Thymus (tissue), 11 donors: ENCODE measurements at regions not wholly inside any gene's neighbourhood (a gene's known extent, or its start where the extent isn't known, plus 50 kb on each side); places are given as distances from the start of the nearest gene placed in this dataset.

Experiments
- DNase-seq, 9 donors: peaks; one replicate each; pipeline ENCODE4 v3.0.0-alpha.2; 2013; ENCODE audit warnings: low spot score in 9 of 9, low read depth in 6 of 9, missing footprints in 1 of 9
- H3K27ac ChIP-seq, 2 donors: one replicate each; pipeline ENCODE4 v1.5.1; 2013; ENCODE audit warnings: control low read depth in 1 of 2, low read depth in 1 of 2, low read length in 1 of 2, mild to moderate bottlenecking in 1 of 2, moderate library complexity in 1 of 2
- H3K27me3 ChIP-seq, 2 donors: one replicate each; pipeline ENCODE4 v1.5.1; 2013; ENCODE audit warnings: low read length in 1 of 2; ENCODE audit not compliant: control insufficient read depth in 2 of 2, insufficient read depth in 1 of 2
- H3K36me3 ChIP-seq, 2 donors: one replicate each; pipeline ENCODE4 v1.5.1; 2013; ENCODE audit warnings: low read length in 1 of 2, mild to moderate bottlenecking in 1 of 2, moderate library complexity in 1 of 2; ENCODE audit not compliant: control insufficient read depth in 2 of 2, insufficient read depth in 2 of 2
- H3K4me1 ChIP-seq, 2 donors: one replicate each; pipeline ENCODE4 v1.5.1; 2013; ENCODE audit warnings: low read length in 2 of 2; ENCODE audit not compliant: control insufficient read depth in 2 of 2, insufficient read depth in 2 of 2
- H3K4me3 ChIP-seq, 2 donors: one replicate each; pipeline ENCODE4 v1.5.1; 2013; ENCODE audit warnings: low read length in 2 of 2, control low read depth in 1 of 2, mild to moderate bottlenecking in 1 of 2
- H3K9me3 ChIP-seq, 2 donors: one replicate each; pipeline ENCODE4 v1.5.1; 2013; ENCODE audit warnings: low read length in 1 of 2, mild to moderate bottlenecking in 1 of 2; ENCODE audit not compliant: control insufficient read depth in 2 of 2, insufficient read depth in 1 of 2
- WGBS: extraction: QIAGEN DNeasy Blood & Tissue Kit; methylation state at CpG from one replicate; pipeline ENCODE4 v1.1.7; 2013; 5-methylcytosine and 5-hydroxymethylcytosine counted together
- donor health status: healthy.

DNA sequence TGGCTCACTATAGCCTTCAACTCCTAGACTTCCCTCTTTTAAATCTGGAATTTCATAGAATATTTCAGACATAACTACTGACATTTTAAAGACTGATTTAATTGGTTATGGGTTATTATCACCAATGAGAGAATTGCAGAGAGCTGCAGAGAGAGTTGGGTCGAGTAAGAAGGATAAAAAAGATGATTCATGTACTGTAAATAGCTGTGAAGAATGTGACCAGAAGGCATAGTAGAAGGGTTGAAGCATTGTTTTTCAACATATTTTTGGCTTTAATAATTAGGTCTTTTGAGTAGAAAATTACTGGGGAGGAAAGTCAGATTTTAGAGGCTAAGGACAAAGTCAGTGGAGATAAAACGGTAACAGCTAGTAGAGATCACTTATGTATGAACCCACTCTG is 503.2 kb upstream of the SLC8A1 start:
- H3K9me3 ChIP-seq, result no peaks in the 10 kb centered on the region
- WGBS, result 97% methylated on average over 2 of the region's 2 CpGs
- no peaks in the 10 kb centered on the region for H3K27me3 ChIP-seq
- no peak overlapping the region for H3K4me3 ChIP-seq
- H3K36me3 ChIP-seq, result no peaks in the 10 kb centered on the region
- DNase-seq, result no peak
- H3K27ac ChIP-seq, result no peak overlapping the region
- H3K4me1 ChIP-seq, result no peaks in the 10 kb centered on the region

DNA sequence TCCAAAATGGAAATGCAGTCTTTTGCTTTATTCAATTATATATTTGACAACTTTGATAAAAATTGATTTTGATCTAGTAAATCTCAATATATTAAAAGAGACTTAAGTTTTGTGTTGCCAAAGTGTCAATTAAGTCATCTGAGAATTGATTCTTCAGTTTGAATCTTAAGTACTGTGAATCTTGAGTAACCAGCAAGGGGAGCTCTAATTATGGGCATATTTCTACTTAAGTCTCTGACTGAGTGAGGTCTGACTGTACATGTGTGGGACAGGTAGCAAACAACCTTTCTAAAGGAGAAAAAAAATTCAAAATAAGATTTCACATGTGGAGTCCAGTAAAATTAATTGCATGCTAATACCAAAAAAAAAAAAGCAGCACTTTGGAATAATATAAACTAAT is 503.7 kb upstream of the SLC8A1 start:
- no peak overlapping the region for H3K4me3 ChIP-seq
- H3K36me3 ChIP-seq, result no peaks in the 10 kb centered on the region
- H3K27ac ChIP-seq, result no peak overlapping the region
- H3K9me3 ChIP-seq, result no peaks in the 10 kb centered on the region
- no peaks in the 10 kb centered on the region for H3K27me3 ChIP-seq
- no peak for DNase-seq
- no peaks in the 10 kb centered on the region for H3K4me1 ChIP-seq

DNA sequence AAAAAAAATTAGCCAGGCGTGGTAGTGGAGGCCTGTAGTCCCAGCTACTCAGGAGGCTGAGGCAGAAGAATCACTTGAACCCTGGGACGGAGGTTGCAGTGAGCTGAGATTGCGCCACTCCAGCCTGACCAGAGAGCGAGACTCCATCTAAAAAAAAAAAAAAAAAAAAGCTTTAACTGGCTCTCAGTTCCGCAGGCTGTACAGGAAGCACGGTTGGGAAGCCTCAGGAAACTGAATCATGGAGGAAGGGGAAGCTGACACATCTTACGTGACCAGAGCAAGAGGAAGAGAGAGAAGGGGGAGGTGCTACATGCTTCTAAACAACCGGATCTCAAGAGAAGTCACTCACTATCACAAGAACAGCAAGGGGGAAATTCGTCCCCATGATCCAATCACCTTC is 505.6 kb upstream of the SLC8A1 start:
- no peak overlapping the region for H3K4me3 ChIP-seq
- no peaks in the 10 kb centered on the region for H3K4me1 ChIP-seq
- no peak overlapping the region for H3K27ac ChIP-seq
- DNase-seq, result peak in 1 of 9 donors; percentile 7
- H3K9me3 ChIP-seq, result no peaks in the 10 kb centered on the region
- no peaks in the 10 kb centered on the region for H3K27me3 ChIP-seq
- no peaks in the 10 kb centered on the region for H3K36me3 ChIP-seq
- WGBS, result 85% methylated on average over 9 of the region's 9 CpGs

DNA sequence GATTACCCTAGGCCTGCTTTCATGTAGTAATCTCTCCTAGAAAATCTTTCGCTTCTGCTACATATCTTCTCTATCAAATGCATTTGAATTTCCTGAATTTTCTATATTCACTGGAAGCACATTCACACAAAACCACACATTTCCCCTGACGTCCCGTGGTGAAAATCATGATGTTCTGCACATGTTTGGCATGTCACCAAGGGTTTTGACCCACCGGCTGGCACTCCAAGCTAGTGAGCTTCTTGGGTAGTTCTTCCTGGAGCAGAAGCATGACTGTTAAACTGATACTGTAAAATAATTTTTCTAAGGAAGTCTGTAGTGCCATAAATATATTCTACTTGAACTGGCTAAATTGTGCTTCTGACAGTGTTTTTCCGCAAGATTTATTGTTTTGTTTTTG is 510.1 kb upstream of the SLC8A1 start:
- H3K36me3 ChIP-seq, result no peaks in the 10 kb centered on the region
- no peaks in the 10 kb centered on the region for H3K4me1 ChIP-seq
- no peak for DNase-seq
- H3K27me3 ChIP-seq, result no peaks in the 10 kb centered on the region
- H3K27ac ChIP-seq, result no peak overlapping the region
- no peak overlapping the region for H3K4me3 ChIP-seq
- no peaks in the 10 kb centered on the region for H3K9me3 ChIP-seq
- 32% methylated on average over 5 of the region's 5 CpGs for WGBS

DNA sequence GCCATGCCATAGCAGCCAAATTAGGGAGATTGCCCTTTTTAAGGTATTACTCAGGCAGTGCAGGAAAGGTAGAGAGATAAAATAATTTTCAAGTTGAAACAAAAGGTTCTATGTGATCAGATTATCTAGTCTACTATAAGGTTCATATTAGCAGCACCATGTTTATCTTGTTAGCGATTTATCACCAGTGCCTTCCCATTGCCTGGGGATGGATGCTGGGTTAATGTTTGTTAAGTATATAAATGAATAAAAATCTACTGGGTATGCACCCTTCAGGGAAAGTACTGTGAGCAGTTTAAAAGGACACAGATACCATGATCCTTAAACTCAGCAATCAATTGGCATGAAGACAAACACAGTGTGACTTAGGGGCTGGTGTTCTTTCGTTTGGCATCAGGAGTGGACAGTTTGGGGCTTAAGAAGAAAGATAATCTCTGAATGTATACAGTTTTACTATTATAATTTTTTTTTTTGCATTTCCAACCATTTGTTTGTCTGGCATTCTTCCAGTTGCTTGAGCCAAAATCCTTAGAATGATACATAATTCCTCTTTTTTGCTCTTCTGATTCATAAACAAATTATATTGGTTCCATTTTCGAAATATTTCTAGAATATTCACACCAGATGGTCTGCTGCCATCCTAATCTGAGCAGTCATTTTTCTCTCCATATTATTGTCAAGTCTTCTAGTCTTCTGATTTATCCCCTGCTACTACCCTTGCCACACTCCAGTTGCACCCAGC is 512.8 kb upstream of the SLC8A1 start:
- Histone ChIP-seq H3K4me1 (no peaks in the 10 kb centered on the region), H3K27me3 (no peaks in the 10 kb centered on the region), H3K4me3 (no peak overlapping the region), H3K9me3 (no peaks in the 10 kb centered on the region), H3K36me3 (no peaks in the 10 kb centered on the region), H3K27ac (no peak overlapping the region)
- DNase-seq, result no peak
- 95% methylated on average over 3 of the region's 3 CpGs for WGBS

DNA sequence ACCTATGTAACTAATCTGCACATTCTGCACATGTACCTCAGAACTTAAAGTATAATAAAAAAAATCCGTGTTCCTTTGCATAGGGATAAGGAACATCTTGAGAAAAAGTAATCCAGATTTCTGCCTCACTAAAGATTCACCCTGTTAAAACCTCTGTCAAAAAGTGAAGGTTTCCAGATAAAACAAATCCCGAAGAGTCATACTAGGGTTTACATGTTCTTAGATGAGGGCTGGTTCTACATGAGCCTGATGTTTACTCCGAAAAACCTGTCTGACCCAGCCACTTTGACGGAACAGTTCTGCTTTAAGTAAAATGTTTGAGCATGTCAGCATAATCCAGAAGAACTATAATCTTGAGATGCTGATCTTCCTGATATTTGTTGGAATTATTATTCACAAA is 515.6 kb upstream of the SLC8A1 start:
- DNase-seq, result no peak
- Histone ChIP-seq H3K27ac (no peak overlapping the region), H3K9me3 (no peaks in the 10 kb centered on the region), H3K4me1 (no peaks in the 10 kb centered on the region), H3K27me3 (no peaks in the 10 kb centered on the region), H3K36me3 (no peaks in the 10 kb centered on the region), H3K4me3 (no peak overlapping the region)
- WGBS, result 98% methylated on average over 4 of the region's 4 CpGs

DNA sequence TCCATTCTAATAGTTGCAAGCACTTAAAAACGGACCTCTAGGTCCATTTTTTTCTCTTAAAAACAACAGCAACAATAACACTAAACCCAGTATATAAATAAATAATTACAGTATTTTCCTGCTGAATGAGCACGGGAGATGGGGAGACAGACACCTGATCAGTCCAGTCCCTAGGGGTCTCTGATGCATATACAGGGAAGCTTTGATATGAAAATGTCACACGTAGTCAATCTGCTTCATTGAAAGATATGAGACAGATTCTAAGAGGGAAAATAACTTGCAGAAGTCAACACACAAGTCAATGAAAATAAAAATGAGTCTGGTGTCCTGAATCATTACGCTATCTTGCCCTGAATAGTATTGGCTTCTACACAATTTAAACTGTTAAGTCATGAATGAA is 523.3 kb upstream of the SLC8A1 start:
- no peaks in the 10 kb centered on the region for H3K27me3 ChIP-seq
- H3K4me3 ChIP-seq, result no peak overlapping the region
- DNase-seq, result no peak
- no peaks in the 10 kb centered on the region for H3K4me1 ChIP-seq
- 96% methylated on average over 4 of the region's 4 CpGs for WGBS
- H3K36me3 ChIP-seq, result no peaks in the 10 kb centered on the region
- no peak overlapping the region for H3K27ac ChIP-seq
- H3K9me3 ChIP-seq, result no peaks in the 10 kb centered on the region

DNA sequence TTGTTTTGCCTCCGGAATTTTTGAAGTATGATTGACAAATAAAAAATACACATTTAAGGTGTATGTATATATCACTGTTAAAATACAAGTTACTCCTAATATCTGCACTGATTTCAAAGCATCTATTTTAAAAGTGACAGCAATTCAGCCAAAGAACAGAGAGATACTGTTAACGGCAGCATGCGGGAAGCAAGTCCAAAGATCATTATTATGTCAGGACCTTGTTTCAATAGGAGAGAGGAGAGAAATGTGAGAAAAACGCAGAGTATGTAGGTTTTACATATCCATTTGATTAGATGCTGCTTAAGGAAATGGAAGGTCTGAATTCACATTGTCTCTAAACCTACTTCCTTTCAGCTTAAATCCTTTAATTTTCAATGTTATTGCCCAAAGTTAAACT is 545.5 kb upstream of the SLC8A1 start:
- no peaks in the 10 kb centered on the region for H3K4me1 ChIP-seq
- no peak overlapping the region for H3K27ac ChIP-seq
- no peak for DNase-seq
- H3K27me3 ChIP-seq, result no peaks in the 10 kb centered on the region
- WGBS, result 98% methylated on average over 4 of the region's 4 CpGs
- no peaks in the 10 kb centered on the region for H3K9me3 ChIP-seq
- no peaks in the 10 kb centered on the region for H3K36me3 ChIP-seq
- no peak overlapping the region for H3K4me3 ChIP-seq

DNA sequence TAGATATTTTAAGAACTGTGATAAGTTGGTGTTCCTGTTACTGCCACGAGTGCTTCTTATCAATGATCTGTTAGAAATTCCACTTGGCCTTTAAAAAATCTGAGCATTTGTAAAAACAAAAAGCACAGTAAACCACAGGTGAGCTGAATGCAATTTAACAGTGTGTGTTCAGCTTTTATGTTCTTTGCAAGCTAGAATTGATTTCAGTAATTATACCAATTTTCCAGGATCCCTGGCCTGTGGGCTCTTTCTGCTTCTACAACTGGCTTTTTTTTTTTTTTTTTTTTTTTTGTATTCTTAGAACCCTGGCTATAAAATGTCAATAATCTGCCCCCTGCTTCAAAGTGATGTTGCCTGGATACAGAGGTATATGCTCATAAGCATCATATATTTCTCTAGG is 548.5 kb upstream of the SLC8A1 start:
- DNase-seq, result no peak
- no peaks in the 10 kb centered on the region for H3K4me1 ChIP-seq
- H3K36me3 ChIP-seq, result no peaks in the 10 kb centered on the region
- H3K27ac ChIP-seq, result no peak overlapping the region
- no peak overlapping the region for H3K4me3 ChIP-seq
- WGBS, result 89% methylated on average over 1 of the region's 1 CpG
- H3K27me3 ChIP-seq, result no peaks in the 10 kb centered on the region
- H3K9me3 ChIP-seq, result no peaks in the 10 kb centered on the region

DNA sequence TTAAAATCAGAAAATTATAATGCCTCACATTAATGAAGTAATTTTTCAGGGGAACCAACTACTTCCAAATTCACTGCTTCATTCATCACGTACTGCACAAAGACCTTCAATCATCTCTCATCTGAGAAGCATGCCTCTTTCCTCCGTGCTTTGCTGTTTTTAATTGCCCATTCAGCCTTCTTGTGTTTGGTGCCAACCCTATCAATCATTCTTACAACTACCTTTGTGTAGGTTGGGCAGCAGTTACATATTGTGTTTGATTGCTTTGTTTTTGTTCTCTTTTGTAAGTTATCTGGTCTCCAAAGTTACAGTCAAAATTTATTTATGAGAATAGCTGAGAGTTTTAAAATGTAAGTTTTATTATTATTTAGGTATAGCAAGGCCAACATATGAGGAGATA is 549.0 kb upstream of the SLC8A1 start:
- no peak for DNase-seq
- Histone ChIP-seq H3K36me3 (no peaks in the 10 kb centered on the region), H3K27me3 (no peaks in the 10 kb centered on the region), H3K4me3 (no peak overlapping the region), H3K4me1 (no peaks in the 10 kb centered on the region), H3K9me3 (no peaks in the 10 kb centered on the region), H3K27ac (no peak overlapping the region)
- 96% methylated on average over 2 of the region's 2 CpGs for WGBS
